GM10847 (cell line): ENCODE measurements at regions not wholly inside any gene's neighbourhood (a gene's known extent, or its start where the extent isn't known, plus 50 kb on each side); places are given as distances from the start of the nearest gene placed in this dataset.

ENCODE experiments used
- POLR2A ChIP-seq: IDR thresholded peaks from 2 replicates; pipeline ENCODE4 v1.6.1; 2011; ENCODE audit not compliant: insufficient read length; ENCODE audit errors: extremely low read depth

GRCh38 chr2:174675615-174676014, 78.0 kb upstream of the WIPF1 start:
- no peak for TF ChIP-seq POLR2A

DNA sequence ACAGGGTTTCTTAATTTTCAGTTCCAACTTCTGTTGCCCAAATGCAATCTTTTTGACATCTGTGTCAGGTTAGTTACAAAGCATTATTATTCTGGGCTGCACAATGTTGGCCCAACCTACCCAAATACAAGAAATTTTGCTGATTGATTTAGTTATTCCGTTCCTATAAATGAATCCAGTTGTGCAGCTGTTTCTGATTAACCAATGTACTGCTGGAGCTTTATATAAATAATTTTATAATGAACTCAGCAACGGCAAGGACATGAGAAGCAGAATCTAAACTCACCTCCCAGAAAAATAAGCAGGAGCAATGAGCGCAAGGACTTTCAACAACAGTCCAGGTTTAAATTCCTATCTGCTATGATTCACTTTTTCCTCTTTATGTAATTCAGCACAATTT, 76.3 kb upstream of the WIPF1 start:
- no peak for TF ChIP-seq POLR2A

GRCh38 chr2:174673440-174673839, 75.8 kb upstream of the WIPF1 start:
- TF ChIP-seq POLR2A, result no peak

DNA sequence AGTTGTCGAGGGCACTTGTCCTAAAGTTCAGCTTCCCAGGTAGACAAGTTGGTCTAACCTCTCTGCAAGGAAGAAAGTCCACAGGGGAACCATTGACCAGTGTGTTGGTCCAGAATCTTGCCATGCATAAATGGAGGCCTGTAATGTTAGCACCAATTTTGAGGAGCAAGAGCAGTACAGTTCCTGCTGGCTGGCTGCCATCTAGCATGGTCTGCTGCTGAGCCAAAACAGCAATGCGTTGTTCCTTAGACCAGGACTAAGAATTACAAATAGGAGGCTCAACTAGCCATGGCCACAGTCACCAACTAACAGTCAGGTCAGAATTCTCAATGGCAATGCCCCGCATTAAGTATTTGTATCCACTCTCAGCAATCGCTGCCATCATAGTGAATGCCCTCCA, 72.8 kb upstream of the WIPF1 start:
- no peak for TF ChIP-seq POLR2A

- no peak for TF ChIP-seq POLR2A
Observed at GRCh38 chr2:174669336-174669735, 71.7 kb upstream of the WIPF1 start.

DNA sequence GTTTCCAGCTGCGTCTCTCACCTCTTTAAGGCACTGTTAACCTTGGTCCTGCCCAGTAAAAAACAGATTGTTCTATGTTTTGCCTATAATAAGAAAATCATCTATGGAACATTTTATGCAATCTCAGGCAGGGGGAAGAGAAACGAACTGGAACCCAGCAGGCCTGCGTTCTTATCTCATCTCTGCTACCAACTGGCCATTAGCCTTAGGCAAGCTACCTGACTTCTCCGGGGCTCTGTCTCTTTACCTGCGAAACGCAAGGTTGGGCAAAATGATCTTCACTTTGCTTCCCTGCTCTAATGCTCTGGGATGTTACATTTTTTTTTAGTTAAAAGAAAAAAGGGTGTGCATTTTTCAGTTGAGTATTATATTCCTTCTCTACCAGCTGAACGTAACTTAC, 70.5 kb upstream of the WIPF1 start:
- TF ChIP-seq POLR2A, result no peak

GRCh38 chr2:174667250-174667860, 69.8 kb upstream of the WIPF1 start:
- TF ChIP-seq POLR2A, result no peak

DNA sequence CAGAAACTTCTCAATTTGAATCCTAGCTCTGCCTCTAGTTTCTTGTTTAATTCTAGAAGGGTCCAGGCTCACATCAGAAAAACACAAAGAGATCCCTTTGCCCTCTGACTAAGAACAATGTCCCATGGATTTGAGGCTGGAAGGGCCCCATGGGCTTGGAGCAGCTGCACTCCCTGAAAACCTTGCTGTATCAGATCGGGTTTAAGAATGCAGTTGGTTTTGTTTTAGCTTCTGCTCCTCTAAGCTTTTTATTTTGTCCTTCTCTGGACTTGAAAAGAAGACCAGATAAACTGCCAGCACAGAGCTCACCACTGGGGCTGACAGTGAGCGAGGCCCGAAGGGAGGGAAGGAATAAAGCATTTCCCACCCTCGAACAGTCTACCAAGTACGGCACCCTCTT, 69.2 kb upstream of the WIPF1 start:
- TF ChIP-seq POLR2A, result no peak

DNA sequence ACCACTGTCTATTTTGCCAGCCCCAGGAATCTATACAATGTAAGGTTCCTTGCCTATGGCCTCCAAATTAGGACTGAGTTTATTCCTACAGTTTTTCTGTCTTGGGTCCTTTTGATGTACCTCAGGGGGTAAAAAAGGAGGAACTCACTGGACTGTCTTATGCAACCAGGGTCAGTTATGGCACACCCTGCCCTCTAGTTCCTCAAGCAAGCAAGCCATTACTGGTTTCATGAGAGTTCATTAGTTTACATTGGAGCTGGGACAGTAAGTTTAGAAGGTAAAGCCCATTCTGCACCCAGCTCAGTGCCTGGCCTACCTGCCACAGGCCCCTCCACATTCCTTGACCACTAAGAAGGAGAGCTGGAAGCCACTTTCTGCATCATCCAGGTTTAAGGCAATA, 68.7 kb upstream of the WIPF1 start:
- TF ChIP-seq POLR2A, result no peak

GRCh38 chr2:174664084-174664759, 66.6 kb upstream of the WIPF1 start:
- TF ChIP-seq POLR2A, result no peak

DNA sequence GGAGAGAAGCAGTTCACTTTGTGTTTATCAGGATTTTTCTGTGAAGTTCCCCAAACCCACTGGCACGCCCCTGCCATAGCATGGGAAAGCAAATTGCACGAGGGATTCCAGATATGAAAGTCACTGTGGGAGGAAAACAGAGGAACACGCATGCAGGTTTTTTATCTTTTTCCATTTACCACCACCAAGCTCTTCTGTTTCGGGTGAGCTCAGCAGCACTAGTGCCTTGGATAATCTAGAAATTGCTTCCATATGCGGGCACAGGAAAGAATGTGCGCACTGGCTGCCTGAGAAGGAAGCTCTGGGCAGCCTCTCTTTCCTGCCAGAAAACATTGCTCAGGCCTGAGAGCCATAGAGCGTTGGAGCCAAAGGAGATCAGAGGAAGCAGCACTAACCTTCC, 65.9 kb upstream of the WIPF1 start:
- TF ChIP-seq POLR2A, result no peak

- no peak for TF ChIP-seq POLR2A
Observed at GRCh38 chr2:174662859-174663258, 65.3 kb upstream of the WIPF1 start.

- TF ChIP-seq POLR2A, result no peak
Observed at GRCh38 chr2:174662459-174662858, 64.9 kb upstream of the WIPF1 start.

DNA sequence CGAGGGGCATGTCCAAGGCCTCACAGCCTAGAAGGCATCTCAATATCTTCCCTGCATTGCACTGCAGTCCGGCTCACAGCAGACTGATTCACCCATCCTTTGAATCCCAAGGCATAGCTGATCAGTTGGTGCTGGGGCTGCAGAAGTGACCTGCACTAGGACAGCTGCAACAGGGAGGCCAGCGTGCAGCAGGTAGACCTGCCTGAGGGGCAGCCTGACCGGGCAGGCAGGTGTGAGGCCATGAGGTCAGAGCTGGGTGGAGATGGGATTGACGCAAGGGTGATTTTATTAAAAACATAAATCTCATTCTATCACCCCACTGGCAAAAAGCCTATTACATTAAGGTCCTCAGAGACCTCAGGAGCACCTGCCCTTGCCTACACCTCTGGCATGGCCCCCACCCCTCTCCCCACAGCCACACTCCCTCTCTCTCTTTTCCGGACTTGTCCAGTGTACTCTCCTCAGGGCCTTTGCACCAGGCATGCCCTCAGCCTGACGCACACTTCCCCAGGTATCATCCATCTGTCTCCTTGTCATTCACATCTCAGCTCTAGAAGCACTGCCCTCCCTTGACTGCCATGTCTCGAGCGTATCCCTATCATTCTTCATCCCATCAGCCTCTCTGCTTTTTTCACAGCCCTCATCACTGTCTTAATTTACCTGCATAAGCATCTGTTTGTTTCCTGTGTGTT, 63.5 kb upstream of the WIPF1 start:
- no peak for TF ChIP-seq POLR2A

DNA sequence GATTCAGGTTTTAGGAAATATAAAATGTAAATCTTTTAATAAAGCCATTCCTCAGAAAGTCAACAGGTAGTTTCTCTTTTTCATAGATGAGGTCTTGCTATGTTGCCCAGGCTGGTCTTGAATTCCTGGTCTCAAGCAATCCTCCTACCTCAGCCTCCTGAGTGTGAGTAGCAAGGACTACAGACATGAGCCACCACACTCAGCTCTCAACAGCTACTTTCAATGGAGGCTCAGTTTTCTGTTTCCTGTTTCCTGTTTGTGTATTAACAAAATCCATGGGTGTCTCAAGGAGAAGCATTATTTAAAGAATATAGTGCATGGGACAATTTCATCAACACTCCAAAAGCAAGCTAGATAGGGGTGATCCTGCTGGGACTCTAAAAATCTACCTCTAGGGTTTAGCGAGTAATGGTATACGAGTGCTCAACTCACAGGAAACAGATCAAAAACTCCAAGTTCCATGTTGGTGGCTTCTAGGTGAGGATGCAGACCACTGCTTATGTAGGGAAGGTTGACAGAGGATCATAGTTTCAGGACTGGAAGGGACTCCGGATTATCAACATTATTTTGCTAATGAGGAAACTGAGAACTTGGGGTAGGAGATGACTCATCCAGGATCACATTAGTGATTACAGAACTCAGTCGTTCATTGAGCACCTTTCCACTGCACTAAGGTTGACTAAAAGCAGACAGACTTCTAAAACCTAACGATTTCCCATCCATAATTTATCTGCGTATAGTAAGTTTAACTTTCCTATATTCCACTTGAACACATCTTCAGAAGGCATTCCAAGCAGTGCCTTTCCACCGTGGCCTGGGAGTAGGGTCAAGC, 61.7 kb upstream of the WIPF1 start:
- no peak for TF ChIP-seq POLR2A
